NCI-H2107 (cell line): ENCODE measurements at regions not wholly inside any gene's neighbourhood (a gene's known extent, or its start where the extent isn't known, plus 50 kb on each side); places are given as distances from the start of the nearest gene placed in this dataset.
A peak's percentile ranks its signal among the peaks of the same experiment; 100 is the strongest.

Source experiments
- DNase-seq: peaks from one replicate; lab custom pipeline; 2025; lab: John Stamatoyannopoulos, UW

GRCh38 chr18:43482136-43482535, 204.8 kb upstream of the SYT4 start:
- DNase-seq = no peak

GRCh38 chr18:43482600-43482999, 205.3 kb upstream of the SYT4 start:
- no peak for DNase-seq

DNA sequence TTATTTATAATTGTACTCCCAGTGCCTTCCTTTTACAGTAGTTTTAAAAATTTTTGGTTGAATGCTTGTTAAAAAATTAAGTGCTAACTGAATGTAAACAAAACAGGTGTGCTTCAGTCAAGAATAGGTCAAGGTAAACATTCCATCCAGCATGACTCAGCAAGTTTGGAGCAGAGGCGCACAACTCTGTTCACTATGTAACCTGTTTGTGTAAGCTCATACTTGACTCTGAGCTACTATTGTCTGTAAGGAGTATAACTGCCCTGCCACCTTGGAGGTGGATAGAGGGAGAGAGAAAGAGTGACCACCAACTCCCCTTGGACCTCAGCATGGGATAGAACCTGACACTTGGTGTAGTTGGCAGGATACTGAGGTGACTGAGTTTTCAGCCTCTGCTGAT, 207.4 kb upstream of the SYT4 start:
- no peak for DNase-seq

GRCh38 chr18:43485545-43485963, 208.3 kb upstream of the SYT4 start:
- no peak for DNase-seq

- DNase-seq = no peak
Measured at GRCh38 chr18:43486462-43486861, 209.2 kb upstream of the SYT4 start.

DNA sequence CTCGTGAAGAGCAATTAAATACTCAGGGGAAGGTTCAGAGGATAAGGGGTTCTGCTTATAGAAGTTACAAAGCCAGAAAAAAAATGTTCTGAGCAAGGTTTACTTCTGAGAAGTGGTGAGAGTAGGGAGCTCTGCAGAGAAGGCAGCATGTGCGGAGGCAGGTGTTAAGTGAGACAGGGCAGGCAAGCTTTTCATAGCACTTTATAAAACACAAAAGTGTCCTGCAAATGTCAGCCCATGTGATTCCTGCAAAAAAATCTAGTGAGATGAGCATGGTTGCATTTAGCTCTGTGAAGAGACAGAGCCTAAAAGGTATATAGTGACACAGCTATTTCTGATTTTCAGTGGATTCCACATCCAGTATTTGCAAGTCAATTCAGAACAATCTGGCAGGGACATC, 223.8 kb upstream of the SYT4 start:
- no peak for DNase-seq

DNA sequence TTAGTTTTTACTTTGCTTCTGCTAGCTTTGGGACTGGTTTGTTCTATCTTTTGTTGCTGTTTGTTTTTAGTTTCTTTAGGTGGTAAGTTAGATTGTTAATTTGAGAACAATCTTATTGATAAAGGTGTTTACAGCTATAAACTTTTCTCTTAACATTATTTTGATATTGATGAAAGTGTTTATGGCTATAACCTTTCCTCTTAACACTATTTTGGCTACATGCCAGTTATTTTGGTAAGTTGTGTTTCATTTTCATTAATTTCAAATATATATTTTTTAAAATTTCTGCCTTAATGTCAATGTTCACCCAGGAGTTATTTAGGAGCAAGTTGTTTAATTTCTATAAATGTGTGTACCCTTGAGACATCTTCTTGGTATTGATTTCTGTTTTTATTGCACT, 229.6 kb upstream of the SYT4 start:
- no peak for DNase-seq

GRCh38 chr18:43507842-43508481, 230.7 kb upstream of the SYT4 start:
- no peak for DNase-seq

GRCh38 chr18:43514747-43515146, 237.5 kb upstream of the SYT4 start:
- DNase-seq = no peak

DNA sequence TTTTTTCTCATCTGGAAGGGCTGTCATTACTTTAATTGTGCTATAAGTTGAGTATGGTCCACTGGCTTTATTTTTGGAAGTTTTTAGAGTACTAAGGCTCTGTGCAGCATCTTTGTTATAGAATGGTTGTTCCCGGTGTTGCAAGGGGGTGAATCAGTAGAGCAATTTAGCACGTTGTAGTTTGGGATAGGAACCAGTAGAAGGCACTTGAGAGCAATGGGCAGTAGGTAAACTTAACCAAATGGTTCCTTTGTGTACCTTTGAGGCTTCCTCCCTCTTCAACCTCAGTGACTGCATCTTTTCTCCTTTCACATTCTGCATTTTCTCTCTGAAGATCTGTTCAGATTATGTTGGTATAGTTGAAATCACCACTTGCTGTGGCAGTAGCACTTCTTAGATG, 238.2 kb upstream of the SYT4 start:
- DNase-seq = no peak

GRCh38 chr18:43524260-43524659, 247.0 kb upstream of the SYT4 start:
- DNase-seq = no peak

DNA sequence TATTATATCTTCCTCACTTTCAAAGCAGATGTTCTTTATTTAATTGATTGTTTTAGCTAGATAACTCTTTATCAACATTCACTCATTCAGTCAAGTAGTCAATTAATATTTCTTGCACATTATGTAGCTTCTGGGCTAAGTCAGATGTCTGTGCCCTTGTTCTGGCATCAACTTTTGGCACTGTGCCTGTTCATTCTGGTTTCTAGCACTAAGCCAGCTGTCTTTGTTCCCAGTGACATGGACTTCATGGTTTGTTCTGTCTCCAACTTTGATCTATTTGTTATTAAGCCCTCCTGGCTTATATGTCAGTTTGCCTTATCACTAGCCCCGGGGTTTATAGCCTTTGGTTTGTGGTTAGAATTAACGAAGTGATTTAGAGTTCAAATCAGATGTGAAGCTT, 247.9 kb upstream of the SYT4 start:
- DNase-seq = no peak

DNA sequence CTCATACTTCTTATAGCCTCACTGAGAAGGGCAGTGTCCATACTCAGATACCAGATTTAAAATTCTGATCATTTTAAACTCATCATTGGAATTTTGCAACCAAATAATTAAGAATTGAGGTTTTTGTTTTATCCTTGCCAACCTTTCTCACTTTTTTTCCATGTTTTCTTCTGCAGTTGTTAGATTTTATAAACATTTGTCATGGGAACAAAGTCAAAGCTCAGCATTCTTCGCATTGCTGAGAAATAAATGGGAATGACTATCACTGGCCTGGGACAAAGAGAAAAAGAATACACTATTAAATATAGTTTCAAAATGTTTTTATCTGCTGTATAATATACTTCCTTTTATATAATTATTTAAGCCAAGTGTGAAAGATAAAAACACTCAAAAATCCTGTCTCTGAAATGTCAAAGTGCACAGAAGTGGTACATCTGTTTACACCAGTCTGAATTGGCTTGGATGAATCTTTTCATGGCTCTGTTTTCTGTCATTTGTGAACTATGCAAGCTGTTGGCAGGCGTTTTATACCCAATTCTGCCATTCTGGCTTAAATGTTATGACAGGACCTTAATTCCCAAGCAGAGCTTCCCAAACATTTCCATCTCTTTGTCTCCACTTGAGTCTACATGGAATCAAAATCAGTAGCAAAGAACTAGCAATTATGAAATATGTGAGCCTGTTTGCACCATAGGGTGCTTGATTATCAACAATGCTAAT, 249.3 kb upstream of the SYT4 start:
- no peak for DNase-seq

DNA sequence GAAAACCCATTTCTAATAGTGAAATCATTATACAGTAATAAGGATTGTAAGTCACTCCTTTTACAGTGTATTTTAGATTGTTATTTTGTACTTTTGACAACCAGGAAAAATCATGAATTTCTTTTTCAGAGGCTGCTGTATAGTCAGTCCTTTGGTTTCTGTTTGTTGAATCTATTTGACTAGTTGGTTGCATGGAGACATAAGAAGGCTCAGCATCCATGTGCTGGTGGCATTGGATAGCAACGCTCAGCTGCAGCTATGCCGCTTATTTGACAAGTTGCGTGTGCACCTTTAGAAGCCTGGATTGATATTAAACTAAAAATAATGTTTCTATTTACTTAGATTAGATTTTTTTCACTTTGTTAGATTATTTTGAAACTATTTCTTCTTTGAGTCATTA, 254.1 kb upstream of the SYT4 start:
- no peak for DNase-seq

GRCh38 chr18:43533371-43533770, 256.1 kb upstream of the SYT4 start:
- DNase-seq = no peak

DNA sequence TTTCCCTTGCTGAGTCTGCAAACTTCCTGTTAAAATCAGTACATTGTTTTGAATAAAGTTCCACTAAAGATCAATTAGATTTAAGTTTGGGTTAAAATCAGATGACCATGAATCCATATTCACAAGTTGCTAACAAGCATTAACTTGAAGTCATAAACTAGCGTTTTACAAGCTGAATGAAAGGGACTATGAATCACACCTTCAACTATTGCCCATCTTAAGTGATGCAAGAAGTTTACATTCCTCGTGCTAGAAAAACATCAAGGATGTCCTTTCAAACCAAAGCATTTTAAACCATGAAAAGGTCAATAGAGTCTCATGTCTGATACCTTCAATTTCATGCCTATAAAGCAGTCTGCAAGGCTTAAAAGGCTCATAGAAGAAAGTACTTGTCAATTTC, 257.2 kb upstream of the SYT4 start:
- DNase-seq = no peak

DNA sequence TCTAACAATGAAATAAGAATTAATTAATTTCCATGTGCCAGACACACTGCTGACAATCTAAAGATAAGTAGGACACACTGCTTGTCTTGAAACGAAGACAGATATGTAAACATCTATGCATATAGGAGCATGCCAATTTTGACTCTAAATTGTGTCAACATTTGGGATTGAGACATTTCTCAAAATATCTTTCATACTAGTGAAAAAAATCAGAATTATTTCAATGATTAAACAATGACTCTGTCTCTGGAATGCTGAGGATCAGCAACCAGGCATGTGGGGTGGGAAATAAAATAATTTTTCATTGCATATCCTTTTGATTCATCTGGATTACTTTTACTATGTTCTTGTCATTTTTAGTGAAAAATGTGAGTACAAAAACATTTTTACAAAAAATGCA, 262.6 kb upstream of the SYT4 start:
- DNase-seq = no peak

- no peak for DNase-seq
Measured at GRCh38 chr18:43542016-43542415, 264.7 kb upstream of the SYT4 start.

DNA sequence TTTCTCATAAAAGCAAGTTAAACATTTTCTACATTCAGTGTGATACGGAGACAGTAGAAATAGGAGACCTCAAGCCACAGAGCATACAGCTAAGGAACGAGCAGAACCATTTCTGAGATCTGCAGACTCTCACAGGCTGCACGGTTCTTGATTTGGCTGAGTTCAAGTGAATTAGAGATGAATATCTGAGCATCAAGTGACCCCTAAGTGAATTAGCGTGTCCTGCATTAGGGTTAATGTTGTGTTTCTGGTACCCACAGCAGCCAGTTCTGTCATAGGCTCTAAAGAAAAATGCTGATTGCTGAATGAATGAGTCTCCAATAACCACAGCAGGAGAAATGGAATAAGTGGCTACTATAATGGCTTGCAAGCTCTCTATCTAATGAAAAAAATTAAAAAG, 265.9 kb upstream of the SYT4 start:
- no peak for DNase-seq

DNA sequence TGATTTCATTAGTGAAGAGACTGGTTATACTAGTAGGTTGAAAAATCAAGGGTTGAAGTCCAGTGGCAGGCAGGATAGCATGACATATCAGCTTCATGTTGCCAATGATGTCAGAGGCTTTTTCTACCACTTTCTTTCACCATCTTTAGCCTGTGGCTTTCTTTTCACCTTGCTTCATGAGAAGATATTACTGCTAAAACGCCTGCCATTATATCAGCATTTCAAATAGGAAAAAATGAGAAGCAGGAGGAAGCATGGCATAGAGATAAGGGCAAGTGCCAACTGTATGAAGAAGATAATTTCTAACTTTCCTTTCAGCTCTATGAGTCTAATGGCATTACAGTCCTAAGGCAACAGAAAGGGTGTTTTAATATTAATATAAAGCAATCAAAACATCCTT, 270.2 kb upstream of the SYT4 start:
- no peak for DNase-seq

- DNase-seq = no peak
Measured at GRCh38 chr18:43559507-43559906, 282.2 kb upstream of the SYT4 start.

GRCh38 chr18:43563780-43564179, 286.5 kb upstream of the SYT4 start:
- peak; percentile 42 for DNase-seq

- DNase-seq = no peak
Measured at GRCh38 chr18:43570593-43570992, 293.3 kb upstream of the SYT4 start.

GRCh38 chr18:43571078-43571689, 293.9 kb upstream of the SYT4 start:
- DNase-seq = peak; percentile 57
